HG03442 (cell line): ENCODE measurements at regions not wholly inside any gene's neighbourhood (a gene's known extent, or its start where the extent isn't known, plus 50 kb on each side); places are given as distances from the start of the nearest gene placed in this dataset.

Experiments
- ATAC-seq: cut with Tn5 transposase; IDR thresholded peaks from one replicate; pipeline ENCODE4 v1.9.1; 2021; ENCODE audit warnings: mild to moderate bottlenecking, moderate library complexity; ENCODE audit not compliant: unreplicated experiment

- ATAC-seq, result no peak
These were observed 252.1 kb downstream of the CYP26B1 start for GRCh38 chr2:71895320-71896161.

- no peak for ATAC-seq
These were observed 253.4 kb downstream of the CYP26B1 start for GRCh38 chr2:71894261-71894660.

GRCh38 chr2:71893646-71894045 is 254.0 kb downstream of the CYP26B1 start:
- no peak for ATAC-seq

- ATAC-seq, result no peak
These were observed 254.8 kb downstream of the CYP26B1 start for GRCh38 chr2:71892896-71893295.

GRCh38 chr2:71892423-71892730 is 255.3 kb downstream of the CYP26B1 start:
- ATAC-seq, result no peak

- no peak for ATAC-seq
These were observed 255.8 kb downstream of the CYP26B1 start for GRCh38 chr2:71891719-71892422.

GRCh38 chr2:71891155-71891554 is 256.5 kb downstream of the CYP26B1 start:
- no peak for ATAC-seq

- no peak for ATAC-seq
These were observed 257.6 kb downstream of the CYP26B1 start for GRCh38 chr2:71889759-71890684.

- no peak for ATAC-seq
These were observed 258.8 kb downstream of the CYP26B1 start for GRCh38 chr2:71888751-71889445.

GRCh38 chr2:71887196-71887595 is 260.5 kb downstream of the CYP26B1 start:
- no peak for ATAC-seq

- ATAC-seq, result no peak
These were observed 261.4 kb downstream of the CYP26B1 start for GRCh38 chr2:71886241-71886640.

GRCh38 chr2:71884303-71885042 is 263.2 kb downstream of the CYP26B1 start:
- no peak for ATAC-seq

GRCh38 chr2:71882949-71883472 is 264.7 kb downstream of the CYP26B1 start:
- no peak for ATAC-seq

GRCh38 chr2:71882236-71882946 is 265.3 kb downstream of the CYP26B1 start:
- ATAC-seq, result no peak

- ATAC-seq, result peak; percentile 60
These were observed 266.6 kb downstream of the CYP26B1 start for GRCh38 chr2:71880846-71881610.

- ATAC-seq, result no peak
These were observed 267.4 kb downstream of the CYP26B1 start for GRCh38 chr2:71880287-71880686.

- no peak for ATAC-seq
These were observed 268.0 kb downstream of the CYP26B1 start for GRCh38 chr2:71879509-71880184.
